Suppressor macrophage treated with lipopolysaccharide for 1 hour (primary cell): ENCODE measurements at regions not wholly inside any gene's neighbourhood (a gene's known extent, or its start where the extent isn't known, plus 50 kb on each side); places are given as distances from the start of the nearest gene placed in this dataset.
"Not testable (repeated sequence)": the region's sequence is repeated elsewhere in the genome, so short reads cannot be mapped to it uniquely, and the experiment has no call there.

Experiments
- DNase-seq, 3 donors: peaks; one replicate each; pipeline ENCODE4 v3.0.0-alpha.2; 2020 to 2022

DNA sequence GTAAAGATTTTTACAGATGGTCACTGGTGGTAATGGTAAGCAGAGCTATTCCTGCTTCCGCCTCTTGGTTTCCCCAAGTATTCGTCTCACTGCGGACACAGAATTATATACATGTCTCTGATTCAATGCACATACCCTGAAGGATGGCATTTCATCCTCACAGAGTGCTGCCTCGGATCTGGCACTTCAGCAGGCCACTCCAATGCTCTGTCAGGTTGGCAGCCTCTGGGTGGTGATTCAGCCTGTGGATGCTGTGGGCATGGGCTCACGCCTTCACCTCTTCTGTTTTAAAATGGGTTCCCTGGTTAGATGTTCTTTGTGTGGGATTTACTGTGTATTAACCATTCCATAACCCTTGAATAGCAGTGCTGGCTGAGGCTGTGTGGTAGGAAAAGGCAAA, 182.6 kb upstream of the ZNF608 start:
- DNase-seq, result no peak

DNA sequence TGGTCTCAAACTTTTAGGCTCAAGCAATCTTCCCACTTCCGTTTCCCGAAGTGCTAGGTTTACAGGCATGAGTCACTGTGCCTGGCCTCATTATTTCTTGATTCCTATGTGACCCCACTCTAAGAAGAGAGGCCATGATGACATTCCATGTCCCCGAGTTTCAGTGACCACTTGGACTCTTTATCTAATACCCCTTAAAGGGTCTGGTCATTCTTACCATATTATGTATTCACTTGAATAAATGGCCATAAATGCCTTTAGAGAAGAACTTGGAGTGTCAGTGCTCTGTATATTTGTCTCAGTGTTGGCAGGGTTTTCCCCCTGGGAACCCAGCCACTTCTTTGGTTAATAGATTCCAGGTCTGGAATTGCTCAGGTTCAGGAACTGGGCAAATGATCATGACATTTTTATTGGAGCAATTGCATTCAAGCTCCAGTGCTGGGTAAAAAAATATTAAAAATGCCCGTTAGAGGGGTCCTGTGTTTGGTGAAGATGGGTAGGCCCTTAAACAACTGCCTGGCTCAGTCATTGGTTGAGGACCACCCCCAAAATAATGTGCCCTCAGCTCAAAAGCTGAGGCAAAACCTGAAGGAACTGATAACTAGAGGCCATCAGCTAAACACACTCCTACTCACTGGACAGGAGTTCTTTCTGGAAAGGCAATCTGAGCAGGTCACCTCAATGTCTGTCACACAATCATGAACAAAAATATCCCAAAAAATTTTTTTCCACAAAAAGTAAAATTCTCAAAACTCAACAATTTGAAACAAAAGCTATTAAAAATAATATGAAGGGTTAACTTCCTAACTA, 186.6 kb upstream of the ZNF608 start:
- no peak for DNase-seq

DNA sequence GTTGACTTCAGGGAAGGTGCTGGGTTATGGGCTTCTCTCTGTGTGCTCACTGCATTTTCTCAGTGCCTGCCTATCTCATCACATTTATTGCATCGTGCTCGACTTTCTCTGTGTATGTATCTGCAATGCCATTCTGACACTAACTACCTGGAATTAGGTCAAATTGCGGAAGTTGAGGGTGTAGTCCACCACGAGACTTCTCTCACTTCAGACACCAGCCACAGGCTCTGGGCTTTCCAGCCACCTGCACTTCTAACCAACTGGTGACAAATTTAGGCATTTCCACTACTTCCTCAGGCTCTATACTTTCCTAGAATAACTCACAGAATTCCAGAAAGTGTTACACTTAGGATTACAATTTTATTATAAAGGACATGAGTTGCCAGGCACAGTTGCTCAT, 188.6 kb upstream of the ZNF608 start:
- DNase-seq, result peak; percentile 41 to 53 (median 45)

DNA sequence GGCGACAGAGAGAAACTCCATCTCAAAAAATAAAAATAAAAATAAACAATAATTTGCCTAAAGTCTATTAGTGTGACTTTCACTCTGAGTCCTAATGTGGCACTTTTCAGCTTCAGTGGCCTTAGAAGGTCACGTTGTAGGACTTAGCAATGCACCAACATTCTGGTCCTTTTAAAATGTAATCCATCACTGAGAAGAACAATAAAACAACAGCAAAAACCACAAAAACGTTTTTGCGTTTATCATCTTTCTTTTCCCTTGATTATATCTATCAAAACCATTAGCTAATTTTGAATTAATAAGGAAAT, 190.1 kb upstream of the ZNF608 start:
- no peak for DNase-seq

DNA sequence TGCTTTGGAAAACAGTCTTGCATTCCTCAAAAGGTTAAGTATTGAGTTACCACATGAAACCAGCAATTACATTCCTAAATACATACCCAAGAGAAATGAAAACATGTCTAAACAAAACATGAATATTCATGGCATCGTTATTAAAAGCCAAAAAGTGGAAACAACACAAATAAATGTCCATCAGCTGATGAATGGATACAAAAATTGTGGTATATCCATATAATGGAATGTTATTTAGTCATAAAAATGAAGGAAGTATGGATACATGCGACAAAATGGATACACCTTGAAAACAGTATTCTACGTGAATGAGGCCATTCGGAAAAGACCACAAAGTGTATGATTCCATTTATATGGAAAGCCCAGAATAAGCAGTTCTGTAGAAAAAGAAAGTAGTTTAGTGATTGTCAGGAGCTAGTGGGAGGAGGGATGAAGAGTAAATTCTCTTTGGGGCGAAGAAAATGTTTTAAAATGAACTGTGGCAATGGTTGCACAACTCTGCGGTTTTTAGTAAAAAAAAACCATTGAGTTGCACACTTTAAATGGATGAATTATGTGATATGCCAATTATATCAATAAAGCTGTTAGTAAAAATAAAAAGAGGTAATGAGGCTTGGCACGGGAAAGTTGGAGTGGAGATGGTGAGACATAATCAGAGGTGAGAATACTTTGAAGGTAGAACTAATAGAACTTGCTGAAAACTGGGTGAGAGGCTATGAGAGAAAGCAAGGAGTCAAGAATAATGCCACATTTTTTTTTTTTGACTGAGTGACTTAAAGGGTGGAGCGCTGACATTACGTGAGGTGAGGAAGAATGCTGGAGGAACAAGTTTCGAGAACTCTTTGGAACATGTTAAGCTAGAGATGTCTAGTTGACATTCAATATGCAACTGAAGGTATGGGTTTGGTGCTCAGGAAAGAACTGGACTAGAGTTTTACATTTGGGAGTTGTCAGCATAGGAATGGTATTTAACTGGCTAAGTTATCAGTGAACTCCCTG, 194.9 kb upstream of the ZNF608 start:
- peak in 2 of 3 donors; percentile 35 to 37 for DNase-seq

DNA sequence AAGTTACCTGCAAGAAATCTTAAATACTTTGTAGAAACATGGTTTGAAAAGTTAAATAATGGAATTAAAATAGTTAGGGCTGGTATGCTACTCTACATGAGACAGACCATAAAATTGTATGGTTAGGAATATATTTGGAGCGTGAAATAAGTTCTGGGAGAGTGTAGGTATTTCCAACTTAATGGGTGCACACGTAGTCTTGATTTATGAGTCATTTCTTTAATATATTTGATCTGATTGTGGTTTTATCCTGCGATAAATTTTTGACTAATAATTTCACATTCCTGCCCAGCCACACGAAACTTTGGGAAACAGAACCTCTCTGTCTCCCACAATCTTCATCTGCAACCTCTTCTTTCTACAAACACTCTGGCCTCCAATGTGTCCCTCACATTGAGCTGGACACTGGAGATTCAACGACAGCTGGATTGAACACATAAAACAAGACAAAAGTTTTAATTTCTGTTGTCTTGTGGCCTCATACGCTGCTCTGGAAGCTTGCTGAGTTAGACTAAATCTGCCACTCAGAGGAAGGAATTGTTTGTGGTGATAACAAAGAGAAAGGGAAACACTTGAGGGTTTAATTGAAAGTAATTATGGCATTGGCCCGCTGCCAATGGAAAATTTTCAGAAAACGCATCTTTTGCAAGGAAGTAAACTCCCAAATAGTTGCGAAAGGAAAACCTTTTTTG, 201.8 kb upstream of the ZNF608 start:
- DNase-seq, result peak; percentile 75 to 80 (median 75)

DNA sequence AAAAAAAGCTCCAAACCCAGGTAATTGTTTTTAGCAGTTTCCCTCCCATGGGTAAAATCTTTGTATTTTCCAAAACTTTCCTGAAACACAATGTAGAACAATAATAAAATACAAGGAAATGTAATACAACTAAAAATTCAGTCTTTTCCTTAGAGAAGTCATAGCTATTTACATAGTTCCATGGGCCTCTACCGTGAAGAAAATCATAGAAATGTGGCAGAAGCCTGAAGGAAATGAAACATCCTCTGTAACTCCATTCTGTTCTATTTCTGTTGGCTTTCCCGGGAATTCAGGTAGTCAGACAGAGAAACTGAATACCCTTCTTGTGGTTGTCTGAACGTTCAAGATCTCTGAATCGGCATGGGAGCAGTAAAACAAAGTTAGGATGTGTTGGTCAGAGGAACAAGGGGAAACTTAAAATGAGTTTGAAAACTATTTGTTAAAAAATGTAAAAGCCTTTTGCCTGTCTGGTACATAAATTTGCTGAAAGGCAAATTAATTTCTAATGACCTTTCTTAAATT, 202.4 kb upstream of the ZNF608 start:
- DNase-seq, result no peak

GRCh38 chr5:124949862-124950261, 203.4 kb upstream of the ZNF608 start:
- DNase-seq, result no peak

- DNase-seq, result peak; percentile 35 to 57 (median 47)
Measured at GRCh38 chr5:124951105-124951504, 204.7 kb upstream of the ZNF608 start.

DNA sequence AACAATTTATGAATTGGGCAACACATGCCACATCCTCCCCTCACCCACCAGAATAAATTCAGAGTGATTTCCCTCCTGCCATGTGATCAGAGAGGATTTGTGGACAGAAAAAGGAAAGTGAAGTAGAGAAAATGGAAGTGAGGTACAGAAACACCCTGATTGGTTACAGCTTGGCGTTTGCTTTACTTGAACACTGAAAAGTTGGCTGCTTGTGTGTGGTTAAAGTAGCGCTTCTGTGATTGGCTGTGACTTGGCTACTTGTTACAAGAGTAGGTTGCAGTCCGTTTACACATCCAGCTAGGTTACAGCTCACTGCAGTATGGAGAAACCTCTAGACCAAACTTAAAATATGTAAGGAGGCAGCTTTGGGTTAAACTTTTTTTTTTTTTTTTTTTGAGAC, 205.2 kb upstream of the ZNF608 start:
- DNase-seq, result peak; percentile 33 to 66 (median 59)

- peak; percentile 44 to 49 (median 48) for DNase-seq
Measured at GRCh38 chr5:124952079-124952478, 205.6 kb upstream of the ZNF608 start.

DNA sequence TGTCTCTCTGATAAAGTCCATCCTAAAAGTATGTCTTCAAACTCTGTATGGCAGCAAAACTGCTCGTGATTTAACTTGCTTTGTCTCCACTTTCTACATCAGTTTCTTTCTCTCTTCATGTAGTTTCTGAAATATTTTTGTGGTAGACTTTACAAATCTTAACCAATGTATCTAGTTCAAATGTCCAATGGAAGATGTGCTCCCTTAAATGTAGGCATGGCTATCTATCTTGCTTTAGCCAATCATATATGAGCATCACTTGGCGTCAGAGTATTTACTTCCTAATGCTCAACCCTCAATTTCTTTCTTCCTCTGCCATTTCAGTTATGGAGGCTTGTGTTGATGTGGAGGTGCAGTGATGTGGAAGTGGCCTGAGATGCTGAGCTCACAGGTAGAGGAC, 206.1 kb upstream of the ZNF608 start:
- no peak for DNase-seq

GRCh38 chr5:124954784-124955183, 208.3 kb upstream of the ZNF608 start:
- no peak for DNase-seq

- no peak for DNase-seq
Measured at GRCh38 chr5:124956471-124957029, 210.1 kb upstream of the ZNF608 start.

GRCh38 chr5:124957063-124957462, 210.6 kb upstream of the ZNF608 start:
- no peak for DNase-seq

DNA sequence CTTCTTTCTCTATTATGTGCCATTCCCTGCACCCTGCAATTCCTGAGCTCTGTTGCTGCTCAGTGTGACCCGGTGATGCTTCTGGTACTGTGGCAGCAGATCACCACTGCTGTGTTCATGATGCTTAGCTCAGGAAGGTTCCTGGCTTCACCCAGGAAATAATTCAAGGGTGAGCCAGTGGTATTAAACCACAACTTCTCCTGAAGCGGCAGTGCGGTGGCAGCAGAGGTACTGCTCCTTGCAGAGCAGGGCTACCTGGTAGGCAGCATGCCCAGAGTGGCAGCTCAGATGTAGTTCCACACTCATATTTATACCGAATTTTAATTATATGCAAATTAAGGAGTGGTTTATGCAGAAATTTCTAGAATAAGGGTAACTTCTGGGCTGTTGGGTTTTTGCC, 213.8 kb upstream of the ZNF608 start:
- DNase-seq, result no peak

DNA sequence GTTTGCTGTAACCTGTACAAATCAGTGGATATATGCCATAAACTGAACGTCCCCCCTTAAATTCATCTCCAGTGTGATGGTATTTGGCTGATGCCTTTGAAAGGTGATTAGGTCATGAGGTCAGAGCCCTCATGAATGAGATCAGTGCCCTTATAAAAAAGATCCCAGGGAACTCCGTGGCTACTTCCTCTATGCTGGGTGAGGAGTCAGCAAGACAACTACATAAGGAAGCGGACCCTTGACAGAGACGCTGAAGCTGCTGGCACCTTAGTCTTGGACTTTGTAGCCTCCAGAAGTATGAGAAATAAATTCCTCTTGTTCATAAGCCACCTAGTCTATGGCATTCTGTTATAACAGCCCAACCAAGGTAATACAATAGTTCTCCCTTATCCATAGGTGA, 215.1 kb upstream of the ZNF608 start:
- DNase-seq, result peak; percentile 72 to 85 (median 84)

- no peak for DNase-seq
Measured at GRCh38 chr5:124962111-124962510, 215.7 kb upstream of the ZNF608 start.

DNA sequence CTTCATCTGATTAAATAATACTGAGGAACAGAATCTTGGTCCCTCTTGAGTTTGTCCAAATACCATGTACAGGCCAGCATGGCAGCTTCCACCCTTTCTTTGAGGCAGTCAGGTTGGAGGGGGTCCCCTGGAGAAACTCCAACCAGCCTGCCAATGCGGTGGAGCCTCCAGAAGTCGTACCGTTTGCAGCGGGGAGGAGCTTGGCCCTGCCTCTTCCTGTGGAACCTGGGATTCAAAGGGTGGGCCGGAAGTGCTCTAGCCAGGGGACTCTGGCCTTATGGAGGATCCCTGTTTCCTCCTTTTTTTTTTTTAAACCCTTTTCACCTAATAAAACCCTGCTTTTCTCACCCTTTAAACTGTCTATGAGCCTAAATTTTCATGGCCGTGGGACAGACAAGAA, 216.3 kb upstream of the ZNF608 start:
- no peak for DNase-seq

DNA sequence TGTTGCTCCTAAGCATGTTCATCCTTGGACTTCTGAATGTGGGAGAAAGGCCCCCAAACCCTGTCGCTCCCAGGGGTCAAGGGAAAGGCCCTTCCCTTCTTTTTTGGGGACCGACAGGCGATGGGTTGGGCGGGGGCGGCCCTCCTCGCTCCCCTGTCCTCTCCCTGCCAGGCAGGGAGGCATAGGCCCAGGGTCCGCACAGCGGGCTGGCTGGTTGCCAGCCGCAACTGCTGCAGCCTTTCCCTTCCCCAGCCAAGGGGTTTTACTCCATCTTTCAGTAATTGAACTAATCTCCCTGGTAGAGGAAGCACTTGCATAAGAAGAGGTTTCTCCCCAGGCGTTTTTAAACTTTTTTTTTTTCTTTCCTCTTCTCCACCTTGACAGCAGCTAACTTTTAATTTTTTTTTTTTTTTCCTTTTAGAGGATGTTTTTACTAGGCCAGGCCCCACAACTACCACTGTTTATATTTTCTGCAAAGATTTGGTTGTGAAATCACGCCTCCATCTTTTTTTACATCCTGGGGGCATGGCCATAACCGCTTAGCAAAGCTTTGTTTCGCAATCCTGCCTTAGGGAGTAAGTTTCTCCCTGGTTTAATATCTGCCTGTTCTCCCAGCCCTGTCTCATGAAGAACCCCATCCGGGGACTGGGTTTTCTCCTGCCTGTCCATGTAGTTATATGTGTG, 216.9 kb upstream of the ZNF608 start:
- DNase-seq, result peak; percentile 74 to 85 (median 79)

DNA sequence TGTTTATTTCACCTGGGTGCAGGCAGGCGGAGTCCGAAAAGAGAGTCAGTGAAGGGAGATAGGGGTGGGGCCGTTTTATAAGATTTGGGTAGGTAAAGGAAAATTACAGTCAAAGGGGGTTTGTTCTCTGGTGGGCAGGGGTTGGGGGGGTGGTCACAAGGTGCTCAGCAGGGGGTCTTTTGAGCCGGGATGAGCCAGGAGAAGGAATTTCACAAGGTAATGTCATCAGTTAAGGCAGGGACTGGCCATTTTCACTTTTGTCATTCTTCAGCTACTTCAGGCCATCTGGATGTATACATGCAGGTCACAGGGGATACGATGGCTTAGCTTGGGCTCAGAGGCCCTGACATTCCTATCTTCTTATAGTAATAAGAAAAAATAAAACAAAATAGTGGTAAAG, 220.3 kb upstream of the ZNF608 start:
- not testable (repeated sequence) for DNase-seq

DNA sequence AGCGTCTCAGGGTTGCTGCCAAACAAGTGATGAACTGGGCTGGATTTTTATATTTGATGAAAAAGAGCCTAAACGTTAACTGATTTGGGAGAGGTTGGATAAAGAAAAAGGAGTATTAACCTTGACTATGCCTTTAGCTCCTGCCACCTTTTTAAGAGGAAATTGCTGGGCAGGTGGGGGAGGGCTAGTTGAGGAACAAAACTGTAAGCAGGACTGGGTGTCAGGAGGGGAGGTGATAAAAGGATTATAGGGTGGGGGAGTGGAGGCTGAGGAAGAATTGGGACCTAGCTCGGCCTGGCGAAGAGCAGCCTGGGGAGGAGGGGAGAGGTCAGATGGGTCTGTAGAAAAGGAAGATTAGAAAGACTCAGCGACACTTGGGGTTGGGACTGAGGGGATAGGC, 223.9 kb upstream of the ZNF608 start:
- DNase-seq, result not testable (repeated sequence)
